ES-I3 (cell line): ENCODE measurements at regions not wholly inside any gene's neighbourhood (a gene's known extent, or its start where the extent isn't known, plus 50 kb on each side); places are given as distances from the start of the nearest gene placed in this dataset.
"Not testable (repeated sequence)": the region's sequence is repeated elsewhere in the genome, so short reads cannot be mapped to it uniquely, and the experiment has no call there.

Experiments
- H3K36me3 ChIP-seq: 2 replicates; pipeline ENCODE4 v1.6.1; 2013; ENCODE audit warnings: mild to moderate bottlenecking, low read length, control low read depth, moderate library complexity; ENCODE audit not compliant: insufficient read depth
- H3K4me1 ChIP-seq: 2 replicates; pipeline ENCODE4 v1.6.1; 2013; ENCODE audit warnings: mild to moderate bottlenecking, control low read depth, low read length; ENCODE audit not compliant: insufficient read depth
- H3K9ac ChIP-seq: 2 replicates; pipeline ENCODE4 v1.6.1; 2013; ENCODE audit warnings: low read depth, mild to moderate bottlenecking, low read length, moderate library complexity
- H3K9me3 ChIP-seq: 2 replicates; pipeline ENCODE4 v1.6.1; 2013; ENCODE audit warnings: mild to moderate bottlenecking, low read length, moderate library complexity; ENCODE audit not compliant: control insufficient read depth, insufficient read depth

- Histone ChIP-seq H3K4me1 (no peaks in the 10 kb centered on the region), H3K9me3 (peaks cover 4% of the 10 kb centered on the region; the same call in 1 of the 2 replicates), H3K9ac (no peak overlapping the region)
Measured at GRCh38 chr15:20345401-20345958, 196.1 kb downstream of the GOLGA6L6 start.

DNA sequence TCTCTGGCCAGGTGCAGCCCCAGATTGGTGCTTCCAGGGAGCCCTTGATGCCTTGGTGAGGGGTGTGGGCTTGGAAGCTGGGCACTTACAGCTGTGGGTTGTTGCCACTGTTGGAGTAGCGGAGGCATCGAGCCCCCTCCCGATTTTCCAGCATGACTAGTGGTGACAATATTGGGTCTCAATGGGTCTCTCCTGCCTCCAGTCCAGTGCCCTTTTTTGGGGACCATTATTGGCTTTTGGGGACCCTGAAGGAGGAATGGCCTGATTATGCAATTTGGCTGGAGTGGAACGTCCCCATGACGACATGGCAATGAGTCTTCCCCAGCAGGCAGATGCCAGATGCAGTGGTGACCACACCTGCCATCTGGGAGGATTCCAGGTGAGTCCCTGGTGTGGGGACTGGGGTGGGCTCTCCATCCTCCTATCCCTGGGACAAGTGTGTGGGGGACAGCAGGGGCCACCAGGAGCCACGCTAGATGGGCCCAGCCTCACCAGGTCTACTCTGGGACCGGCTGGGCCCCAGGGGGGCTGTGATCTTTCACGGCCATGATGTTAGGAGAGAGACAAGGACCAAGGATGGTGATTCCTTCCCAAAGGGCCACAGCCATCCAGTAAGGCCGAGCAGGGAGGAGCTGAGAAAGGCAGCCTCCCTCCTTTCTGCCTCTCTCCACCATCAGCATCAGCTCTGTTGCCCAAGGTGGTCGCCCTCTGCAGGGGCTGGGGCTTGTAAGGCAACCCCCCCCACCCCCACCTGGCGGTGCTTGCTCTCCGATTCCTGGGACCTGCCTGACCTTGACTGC, 196.8 kb downstream of the GOLGA6L6 start:
- no peak overlapping the region for H3K9ac ChIP-seq
- no peaks in the 10 kb centered on the region for H3K4me1 ChIP-seq
- H3K36me3 ChIP-seq = no peaks in the 10 kb centered on the region
- H3K9me3 ChIP-seq = peaks cover 4% of the 10 kb centered on the region; the same call in 1 of the 2 replicates

More at GRCh38 chr15:20345401-20345958, 196.1 kb downstream of the GOLGA6L6 start:
- H3K36me3 ChIP-seq = no peaks in the 10 kb centered on the region

- H3K9me3 ChIP-seq, H3K4me1 ChIP-seq, H3K9ac ChIP-seq, H3K36me3 ChIP-seq: not testable (repeated sequence)
Measured at GRCh38 chr15:20343395-20344211, 198.0 kb downstream of the GOLGA6L6 start.

DNA sequence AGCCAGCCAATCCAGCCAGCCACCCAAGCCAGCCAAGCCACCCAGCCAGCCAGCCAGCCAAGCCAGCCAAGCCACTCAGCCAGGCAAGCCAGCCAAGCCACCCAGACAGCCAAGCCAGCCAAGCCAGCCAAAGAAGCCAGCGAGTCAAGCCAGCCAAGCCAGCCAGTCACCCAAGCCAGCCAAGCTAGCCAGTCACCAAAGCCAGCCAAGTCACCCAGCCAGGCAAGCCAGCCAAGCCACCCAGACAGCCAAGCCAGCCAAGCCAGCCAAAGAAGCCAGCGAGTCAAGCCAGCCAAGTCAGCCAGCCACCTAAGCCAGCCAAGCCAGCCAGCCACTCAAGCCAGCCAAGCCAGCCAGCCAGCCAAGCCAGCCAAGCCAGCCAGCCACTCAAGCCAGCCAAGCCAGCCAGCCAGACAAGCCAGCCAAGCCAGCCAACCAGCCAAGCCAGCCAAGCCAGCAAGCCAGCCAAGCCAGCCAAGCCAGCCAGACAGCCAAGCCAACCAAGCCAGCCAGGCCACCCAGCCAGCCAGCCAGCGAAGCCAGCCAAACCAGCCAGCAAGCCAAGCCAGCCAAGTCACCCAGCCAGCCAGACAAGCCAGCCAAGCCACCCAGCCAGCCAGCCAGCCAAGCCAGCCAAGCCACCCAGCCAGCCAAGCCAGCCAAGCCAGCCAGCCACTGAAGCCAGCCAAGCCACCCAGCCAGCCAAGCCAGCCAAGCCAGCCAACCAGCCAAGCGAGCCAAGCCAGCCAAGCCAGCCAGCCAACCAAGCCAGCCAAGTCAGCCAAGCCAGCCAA, 198.8 kb downstream of the GOLGA6L6 start:
- H3K9me3 ChIP-seq, H3K9ac ChIP-seq, H3K4me1 ChIP-seq, H3K36me3 ChIP-seq: not testable (repeated sequence)

GRCh38 chr15:20341901-20342600, 199.5 kb downstream of the GOLGA6L6 start:
- peaks cover 4% of the 10 kb centered on the region; the same call in 1 of the 2 replicates for H3K9me3 ChIP-seq
- H3K36me3 ChIP-seq = no peaks in the 10 kb centered on the region
- no peak overlapping the region for H3K9ac ChIP-seq
- no peaks in the 10 kb centered on the region for H3K4me1 ChIP-seq

- Histone ChIP-seq H3K9me3 (no peaks in the 10 kb centered on the region; the same call in 1 of the 2 replicates), H3K36me3 (no peaks in the 10 kb centered on the region), H3K9ac (no peak overlapping the region), H3K4me1 (no peaks in the 10 kb centered on the region)
Measured at GRCh38 chr15:20340931-20341661, 200.5 kb downstream of the GOLGA6L6 start.

DNA sequence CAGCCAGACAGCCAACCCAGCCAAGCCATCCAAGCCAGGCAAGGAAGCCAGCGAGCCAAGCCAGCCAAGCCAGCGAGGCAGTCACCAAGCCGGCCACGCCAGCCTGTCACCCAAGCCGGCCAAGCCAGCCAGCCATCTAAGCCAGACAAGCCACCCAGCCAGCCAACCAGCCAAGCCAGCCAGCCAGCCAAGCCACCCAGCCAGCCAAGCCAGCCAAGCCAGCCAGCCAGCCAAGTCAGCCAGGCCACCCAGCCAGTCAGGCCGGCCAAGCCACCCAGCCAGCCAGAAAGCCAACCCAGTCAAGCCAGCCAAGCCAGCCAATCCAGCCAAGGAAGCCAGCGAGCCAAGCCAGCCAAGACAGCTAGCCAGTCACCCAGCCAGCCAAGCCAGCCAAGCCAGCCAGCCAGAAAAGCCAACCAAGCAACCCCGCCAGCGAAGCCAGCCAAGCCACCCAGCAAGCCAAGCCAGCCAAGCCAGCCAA, 201.2 kb downstream of the GOLGA6L6 start:
- H3K9me3 ChIP-seq = no peaks in the 10 kb centered on the region; the same call in 1 of the 2 replicates
- H3K4me1 ChIP-seq = no peaks in the 10 kb centered on the region
- H3K36me3 ChIP-seq = no peaks in the 10 kb centered on the region
- no peak overlapping the region for H3K9ac ChIP-seq

GRCh38 chr15:20339086-20339791, 202.4 kb downstream of the GOLGA6L6 start:
- not testable (repeated sequence) for H3K36me3 ChIP-seq, H3K4me1 ChIP-seq, H3K9me3 ChIP-seq, H3K9ac ChIP-seq

GRCh38 chr15:20338671-20339070, 202.9 kb downstream of the GOLGA6L6 start:
- H3K36me3 ChIP-seq, H3K9ac ChIP-seq, H3K4me1 ChIP-seq, H3K9me3 ChIP-seq: not testable (repeated sequence)

DNA sequence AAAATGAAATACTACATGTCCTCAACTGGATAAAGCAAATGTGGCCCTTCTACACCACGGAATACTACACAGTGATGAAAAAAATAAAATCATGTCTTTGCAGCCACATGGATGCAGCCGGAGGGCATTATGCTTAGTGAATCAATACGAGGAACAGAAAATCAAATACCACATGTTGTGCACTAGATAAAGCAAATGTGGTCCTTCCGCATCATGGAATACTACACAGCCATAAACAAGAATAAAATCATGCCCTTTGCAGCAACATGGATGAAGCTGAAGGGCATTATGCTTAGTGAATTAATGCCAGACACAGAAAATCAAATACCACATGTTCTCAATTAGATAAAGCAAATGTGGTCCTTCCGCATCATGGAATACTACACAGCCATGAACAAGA, 204.4 kb downstream of the GOLGA6L6 start:
- H3K4me1 ChIP-seq, H3K36me3 ChIP-seq, H3K9me3 ChIP-seq, H3K9ac ChIP-seq: not testable (repeated sequence)

- not testable (repeated sequence) for H3K9ac ChIP-seq, H3K4me1 ChIP-seq, H3K9me3 ChIP-seq, H3K36me3 ChIP-seq
Measured at GRCh38 chr15:20334451-20334850, 207.1 kb downstream of the GOLGA6L6 start.

GRCh38 chr15:20325751-20326150, 215.8 kb downstream of the GOLGA6L6 start:
- H3K36me3 ChIP-seq, H3K9me3 ChIP-seq, H3K4me1 ChIP-seq, H3K9ac ChIP-seq: not testable (repeated sequence)

DNA sequence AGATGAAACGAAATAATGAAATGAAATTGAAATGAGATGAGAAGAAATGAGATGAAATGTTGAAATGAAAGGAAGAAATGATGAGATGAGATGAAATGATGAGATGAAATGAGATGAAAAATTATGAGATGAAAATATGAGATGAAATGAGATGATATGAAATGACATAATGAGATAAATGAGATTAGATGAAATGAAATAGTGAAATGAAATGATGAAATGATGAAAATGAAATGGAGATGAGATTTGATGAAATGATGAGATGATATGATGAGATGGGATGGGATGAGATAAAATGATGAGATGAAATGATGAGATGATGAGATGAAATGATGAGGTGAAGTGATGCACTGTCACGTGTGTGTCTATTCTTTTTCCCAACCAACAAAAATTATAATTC, 224.5 kb downstream of the GOLGA6L6 start:
- not testable (repeated sequence) for H3K9ac ChIP-seq, H3K9me3 ChIP-seq, H3K36me3 ChIP-seq, H3K4me1 ChIP-seq
